AG09309 (cell line): ENCODE measurements at regions not wholly inside any gene's neighbourhood (a gene's known extent, or its start where the extent isn't known, plus 50 kb on each side); places are given as distances from the start of the nearest gene placed in this dataset.

Experiments
- DNase-seq: peaks from one replicate; pipeline ENCODE4 v3.0.0-alpha.2; 2010; ENCODE audit warnings: low read depth
- H3K4me3 ChIP-seq: 2 replicates; pipeline ENCODE4 v1.5.1; 2011; ENCODE audit warnings: mild to moderate bottlenecking, low read depth, low read length, moderate library complexity; ENCODE audit not compliant: control insufficient read depth
- TF ChIP-seq, protein P1 (sequence below): IDR thresholded peaks from 2 replicates; pipeline ENCODE4 v1.5.1; 2011; ENCODE audit warnings: mild to moderate bottlenecking, low read depth, low read length, inconsistent platforms; ENCODE audit not compliant: insufficient read depth, control insufficient read depth; ENCODE audit errors: missing control alignments

DNA sequence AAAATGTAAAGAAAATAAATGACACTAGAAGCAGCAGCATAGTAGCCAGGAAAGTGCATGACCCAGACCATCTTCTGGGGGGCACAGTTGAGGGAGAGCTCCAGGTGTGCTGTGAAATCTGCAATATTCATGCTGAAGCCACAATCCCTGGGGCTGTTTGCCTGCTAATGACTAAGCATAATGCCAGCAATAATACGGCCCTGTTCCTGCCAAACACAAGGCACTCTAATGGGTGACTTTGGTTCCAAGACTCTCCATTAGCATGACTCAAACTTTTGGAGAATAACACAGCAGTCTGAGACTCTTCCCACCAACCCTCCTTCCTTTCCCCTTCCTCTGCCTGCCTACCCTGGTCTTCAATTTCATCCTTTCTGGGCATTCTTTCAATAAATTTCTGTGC is 77.9 kb upstream of the DOCK10 start:
- DNase-seq = no peak
- H3K4me3 ChIP-seq = no peak overlapping the region
- TF ChIP-seq, protein P1, sequence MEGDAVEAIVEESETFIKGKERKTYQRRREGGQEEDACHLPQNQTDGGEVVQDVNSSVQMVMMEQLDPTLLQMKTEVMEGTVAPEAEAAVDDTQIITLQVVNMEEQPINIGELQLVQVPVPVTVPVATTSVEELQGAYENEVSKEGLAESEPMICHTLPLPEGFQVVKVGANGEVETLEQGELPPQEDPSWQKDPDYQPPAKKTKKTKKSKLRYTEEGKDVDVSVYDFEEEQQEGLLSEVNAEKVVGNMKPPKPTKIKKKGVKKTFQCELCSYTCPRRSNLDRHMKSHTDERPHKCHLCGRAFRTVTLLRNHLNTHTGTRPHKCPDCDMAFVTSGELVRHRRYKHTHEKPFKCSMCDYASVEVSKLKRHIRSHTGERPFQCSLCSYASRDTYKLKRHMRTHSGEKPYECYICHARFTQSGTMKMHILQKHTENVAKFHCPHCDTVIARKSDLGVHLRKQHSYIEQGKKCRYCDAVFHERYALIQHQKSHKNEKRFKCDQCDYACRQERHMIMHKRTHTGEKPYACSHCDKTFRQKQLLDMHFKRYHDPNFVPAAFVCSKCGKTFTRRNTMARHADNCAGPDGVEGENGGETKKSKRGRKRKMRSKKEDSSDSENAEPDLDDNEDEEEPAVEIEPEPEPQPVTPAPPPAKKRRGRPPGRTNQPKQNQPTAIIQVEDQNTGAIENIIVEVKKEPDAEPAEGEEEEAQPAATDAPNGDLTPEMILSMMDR = no peak

DNA sequence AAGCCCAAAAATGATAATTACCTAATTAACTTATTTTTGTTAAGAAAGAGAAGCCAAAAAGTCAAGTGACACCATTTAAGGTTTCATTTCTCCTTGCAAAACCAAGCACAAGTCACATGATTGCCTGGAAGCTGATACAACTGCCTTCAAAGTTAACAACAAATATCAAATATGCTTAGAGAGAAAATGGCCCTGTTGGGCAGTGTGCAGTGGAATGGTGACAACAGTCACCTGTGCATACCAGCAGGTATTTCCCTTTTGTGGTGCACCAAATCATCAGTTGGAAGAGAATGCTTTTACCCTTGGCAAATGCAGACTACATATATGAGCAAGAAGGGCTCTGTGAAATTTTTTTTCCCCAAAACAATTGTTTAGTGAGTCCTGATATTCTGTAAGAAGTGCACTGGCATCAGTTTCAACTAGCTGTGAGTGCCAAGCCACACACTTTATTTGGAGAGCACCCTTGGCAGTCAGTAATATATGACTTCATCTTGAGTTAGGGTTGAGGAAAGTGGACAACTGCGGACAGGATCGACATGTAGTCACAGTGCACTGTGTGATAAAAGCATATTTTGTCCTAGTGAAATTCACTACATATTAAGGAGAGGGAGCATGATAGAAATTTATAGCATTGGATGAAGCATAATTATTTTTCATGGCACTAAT is 74.9 kb upstream of the DOCK10 start:
- DNase-seq = no peak
- no peak overlapping the region for H3K4me3 ChIP-seq
- TF ChIP-seq, protein P1 = no peak

DNA sequence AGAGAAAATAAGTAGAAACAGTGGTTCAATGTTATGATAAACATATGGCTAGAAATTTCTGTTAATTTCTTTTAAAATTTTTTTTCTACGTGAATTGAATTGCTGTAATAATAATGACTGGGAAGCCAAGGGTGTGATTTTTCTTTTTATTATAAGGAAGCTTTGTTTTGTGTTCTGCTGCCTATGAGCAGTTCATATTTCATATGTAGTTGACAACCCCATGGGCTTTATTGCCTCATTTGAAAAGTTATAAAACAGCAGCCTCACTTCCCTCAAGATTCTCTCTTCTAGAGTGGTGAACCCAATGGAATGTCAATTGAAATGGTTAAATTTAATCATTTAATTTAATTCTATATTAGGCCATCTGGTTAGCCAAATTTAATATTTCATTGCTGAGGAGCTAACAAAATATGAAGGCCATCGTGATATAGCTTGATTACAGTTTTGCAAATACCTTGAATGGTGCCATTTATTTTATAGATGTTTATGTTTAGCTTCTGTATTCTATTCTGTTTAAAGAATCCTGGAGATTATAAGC is 72.6 kb upstream of the DOCK10 start:
- TF ChIP-seq, protein P1 = no peak
- no peak overlapping the region for H3K4me3 ChIP-seq
- no peak for DNase-seq

GRCh38 chr2:225113371-225114015 is 71.2 kb upstream of the DOCK10 start:
- H3K4me3 ChIP-seq = no peak overlapping the region
- TF ChIP-seq, protein P1 = no peak
- DNase-seq = no peak

- DNase-seq = no peak
- TF ChIP-seq, protein P1 = no peak
- no peak overlapping the region for H3K4me3 ChIP-seq
These were observed 70.3 kb upstream of the DOCK10 start for GRCh38 chr2:225112362-225113126.

- no peak for DNase-seq
- TF ChIP-seq, protein P1 = no peak
- H3K4me3 ChIP-seq = no peak overlapping the region
These were observed 66.5 kb upstream of the DOCK10 start for GRCh38 chr2:225108805-225109204.
